DOHH2 (cell line): ENCODE measurements at regions not wholly inside any gene's neighbourhood (a gene's known extent, or its start where the extent isn't known, plus 50 kb on each side); places are given as distances from the start of the nearest gene placed in this dataset.

Experiments
- CTCF ChIP-seq: fragments of 200-600 bp; sonication (generic); IDR thresholded peaks from one replicate; pipeline ENCODE4 v1.5.1; 2014; ENCODE audit warnings: antibody characterized with exemption, mild to moderate bottlenecking, low read depth, low read length; ENCODE audit not compliant: poor library complexity, severe bottlenecking
- EZH2phosphoT487 ChIP-seq: fragments of 200-600 bp; sonication (generic); IDR thresholded peaks from 2 replicates; pipeline ENCODE4 v1.6.1; 2017; ENCODE audit warnings: borderline replicate concordance, mild to moderate bottlenecking, antibody characterized with exemption, low read length, moderate library complexity, mixed read lengths

- TF ChIP-seq CTCF = no peak
- no peak for TF ChIP-seq EZH2phosphoT487
These were observed 1035.6 kb downstream of the PCDH7 start for GRCh38 chr4:31755751-31756150.
